GM18505 (cell line): ENCODE measurements at regions not wholly inside any gene's neighbourhood (a gene's known extent, or its start where the extent isn't known, plus 50 kb on each side); places are given as distances from the start of the nearest gene placed in this dataset.

Experiments
- ATAC-seq: cut with Tn5 transposase; IDR thresholded peaks from one replicate; pipeline ENCODE4 v1.9.1; 2021; ENCODE audit not compliant: unreplicated experiment
- POLR2A ChIP-seq: IDR thresholded peaks from 4 replicates; pipeline ENCODE4 v1.6.1; 2011; ENCODE audit warnings: borderline replicate concordance; ENCODE audit not compliant: insufficient read depth, insufficient read length; ENCODE audit errors: extremely low read depth

- ATAC-seq, result no peak
- TF ChIP-seq POLR2A, result no peak
These were observed 185.5 kb upstream of the RALGAPA2 start for GRCh38 chr20:20897922-20898321.

DNA sequence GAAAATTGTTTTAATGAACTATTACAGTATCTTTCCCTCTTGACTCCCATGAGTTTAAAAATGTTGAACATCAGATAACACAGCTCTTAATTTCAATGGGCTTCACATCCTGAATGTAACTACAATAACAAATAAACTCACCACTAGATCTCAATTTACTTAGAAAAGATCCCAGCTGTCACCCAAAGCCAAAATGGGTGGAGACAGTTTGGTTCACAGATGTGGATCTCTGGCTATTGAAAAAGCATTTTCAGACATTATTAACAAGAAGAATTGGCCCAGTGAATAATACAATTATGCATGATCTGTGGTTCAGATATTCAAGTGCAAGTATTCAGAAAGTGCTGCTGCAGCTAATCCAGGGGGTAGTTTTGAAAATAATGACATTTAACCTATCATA, 184.7 kb upstream of the RALGAPA2 start:
- TF ChIP-seq POLR2A, result no peak
- no peak for ATAC-seq

DNA sequence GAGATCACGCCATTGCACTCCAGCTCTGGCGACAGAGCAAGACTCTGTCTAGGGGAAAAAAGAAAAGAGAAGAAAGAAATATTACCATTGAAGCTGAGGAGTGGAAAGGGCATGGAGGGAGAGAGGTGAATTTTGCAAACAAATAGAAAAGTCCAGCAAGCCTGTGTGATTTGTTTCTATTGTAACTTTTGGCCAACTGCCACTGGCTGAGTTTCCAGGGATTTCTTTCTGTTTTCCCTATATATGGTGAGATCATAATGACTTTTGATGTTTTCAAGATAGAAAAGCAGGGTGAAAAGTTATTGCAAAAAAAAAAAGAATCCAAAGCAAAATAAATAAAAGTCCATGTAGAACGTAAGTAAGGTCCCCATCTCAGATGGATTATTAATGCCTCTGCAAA, 184.2 kb upstream of the RALGAPA2 start:
- TF ChIP-seq POLR2A, result no peak
- ATAC-seq, result no peak

GRCh38 chr20:20895537-20895936, 183.1 kb upstream of the RALGAPA2 start:
- ATAC-seq, result no peak
- TF ChIP-seq POLR2A, result no peak

DNA sequence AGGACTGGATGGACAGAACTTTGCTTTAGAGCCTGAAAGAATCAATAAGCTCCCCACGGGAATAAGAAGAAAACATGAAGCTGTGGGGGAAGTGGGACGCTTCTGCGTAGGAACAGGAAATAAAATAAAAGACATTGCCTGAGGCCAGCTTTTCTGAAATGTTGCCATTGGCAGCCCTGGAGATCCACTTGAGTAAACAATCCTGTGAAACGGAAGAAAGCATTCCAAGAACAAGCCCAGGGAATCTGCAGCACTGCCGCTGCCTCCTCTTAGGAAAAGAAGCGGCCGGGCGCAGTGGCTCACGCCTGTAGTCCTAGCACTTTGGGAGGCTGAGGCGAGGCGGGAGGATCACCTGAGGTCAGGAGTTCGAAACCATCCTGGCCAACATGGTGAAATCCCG, 182.3 kb upstream of the RALGAPA2 start:
- no peak for ATAC-seq
- TF ChIP-seq POLR2A, result no peak

DNA sequence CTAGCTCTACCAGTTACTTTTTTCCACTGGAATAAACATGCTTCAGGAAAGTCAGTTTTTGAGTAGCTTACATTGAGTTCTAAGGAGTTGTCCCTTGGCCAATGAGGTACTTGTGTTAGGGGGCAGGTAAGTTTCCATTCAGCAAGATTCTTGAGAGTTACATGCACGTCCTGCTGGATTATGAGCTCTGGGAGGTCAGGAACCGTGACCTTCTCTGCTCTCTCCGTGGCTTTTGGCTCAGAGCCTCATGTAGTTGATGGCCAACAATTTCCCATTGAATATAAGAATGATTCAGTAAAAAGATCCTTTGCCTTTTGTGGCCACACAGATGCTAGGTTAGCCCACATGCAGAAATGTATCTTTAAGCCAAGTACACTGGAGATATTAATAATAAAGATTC, 181.8 kb upstream of the RALGAPA2 start:
- no peak for TF ChIP-seq POLR2A
- ATAC-seq, result no peak

GRCh38 chr20:20892328-20892727, 179.9 kb upstream of the RALGAPA2 start:
- no peak for TF ChIP-seq POLR2A
- no peak for ATAC-seq

DNA sequence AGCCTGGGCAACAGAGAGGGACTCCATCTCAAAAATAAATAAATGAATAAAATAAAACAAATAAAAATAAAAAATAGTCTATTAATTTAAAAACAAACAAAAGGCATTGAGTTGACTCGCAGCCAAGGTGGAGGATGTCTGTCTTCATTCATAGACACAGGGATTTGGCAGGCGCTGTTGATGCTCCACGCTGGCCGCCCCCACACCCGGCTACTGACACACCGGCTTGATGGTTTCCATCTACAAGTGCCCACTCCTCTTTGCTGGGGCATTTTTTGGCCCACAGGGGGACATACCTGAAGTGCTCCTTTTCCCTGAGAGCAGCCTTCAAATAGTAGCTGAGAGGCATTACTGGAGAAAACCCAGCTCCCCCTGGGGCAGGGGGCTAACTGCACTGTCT, 178.3 kb upstream of the RALGAPA2 start:
- no peak for ATAC-seq
- no peak for TF ChIP-seq POLR2A

- no peak for ATAC-seq
- no peak for TF ChIP-seq POLR2A
These were observed 176.5 kb upstream of the RALGAPA2 start for GRCh38 chr20:20888936-20889335.

DNA sequence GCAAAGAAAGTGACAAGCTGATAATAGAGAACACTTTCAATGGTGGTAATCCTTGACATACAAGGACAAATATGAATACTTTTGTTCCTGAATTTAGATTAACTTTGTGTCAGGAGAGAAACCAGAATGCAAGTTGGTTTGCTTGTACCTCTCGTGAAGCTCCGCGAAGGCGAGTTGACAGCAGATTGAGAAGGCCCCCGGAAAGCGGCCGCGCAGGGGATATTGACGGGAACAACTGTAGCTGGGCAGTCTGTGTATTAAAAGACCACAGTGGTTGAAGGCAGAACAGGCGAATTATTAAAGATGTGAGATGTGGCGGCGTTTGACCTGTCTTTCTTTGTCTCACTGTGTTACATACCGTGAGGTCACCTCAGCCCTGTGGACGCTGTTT, 175.8 kb upstream of the RALGAPA2 start:
- TF ChIP-seq POLR2A, result no peak
- ATAC-seq, result no peak

DNA sequence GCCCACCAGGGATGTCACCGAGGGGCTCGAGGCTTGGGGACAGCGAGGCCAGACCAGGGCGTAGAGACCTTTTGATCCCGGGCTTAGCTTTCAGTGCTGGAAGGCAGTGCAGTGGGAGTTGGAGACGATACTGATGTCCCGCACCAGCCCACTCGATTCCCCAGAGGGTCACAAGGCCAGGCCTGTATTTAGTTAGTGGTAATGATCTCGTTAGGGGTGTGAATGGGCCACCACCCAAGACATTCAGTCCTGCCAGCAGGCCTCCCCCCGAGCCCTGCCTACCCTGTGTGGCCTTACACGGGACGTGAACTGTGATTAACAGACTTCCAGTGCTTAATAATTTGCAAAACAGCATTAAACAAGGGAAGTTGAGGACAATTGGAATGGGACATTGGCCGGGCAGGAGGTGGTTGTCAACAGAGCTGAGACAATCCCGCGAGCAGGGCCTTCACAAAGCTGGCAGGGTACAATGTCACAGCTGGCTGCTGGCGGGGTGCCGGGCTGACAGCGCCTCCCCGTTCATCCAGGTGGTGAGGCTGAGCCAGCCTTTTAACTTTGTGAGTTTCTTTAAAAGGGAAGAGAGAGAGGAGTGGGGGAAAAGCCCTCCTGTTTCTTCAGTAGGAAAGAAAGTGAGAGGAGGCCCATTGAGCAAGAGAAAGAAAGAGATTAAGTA, 175.3 kb upstream of the RALGAPA2 start:
- no peak for ATAC-seq
- no peak for TF ChIP-seq POLR2A

DNA sequence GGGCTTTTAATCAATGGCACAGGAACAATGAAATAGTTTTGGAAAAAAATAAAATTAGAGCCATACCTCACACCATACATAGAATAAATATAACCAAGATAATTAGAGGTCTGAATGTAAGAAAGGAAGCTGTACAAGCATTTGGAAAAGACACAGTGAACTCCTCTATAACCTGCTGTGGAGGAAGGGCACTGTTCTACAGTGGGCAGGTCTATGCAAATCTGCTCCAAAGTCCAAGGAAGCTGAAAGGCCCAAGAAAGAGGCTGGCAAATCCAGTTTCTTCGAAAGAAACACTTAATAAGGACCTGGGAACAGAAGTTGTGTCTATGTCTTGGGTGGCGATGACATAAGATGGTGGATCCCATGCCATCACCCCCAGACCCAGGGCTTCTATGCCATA, 169.4 kb upstream of the RALGAPA2 start:
- no peak for ATAC-seq
- no peak for TF ChIP-seq POLR2A

- ATAC-seq, result no peak
- TF ChIP-seq POLR2A, result no peak
These were observed 164.6 kb upstream of the RALGAPA2 start for GRCh38 chr20:20877079-20877478.

DNA sequence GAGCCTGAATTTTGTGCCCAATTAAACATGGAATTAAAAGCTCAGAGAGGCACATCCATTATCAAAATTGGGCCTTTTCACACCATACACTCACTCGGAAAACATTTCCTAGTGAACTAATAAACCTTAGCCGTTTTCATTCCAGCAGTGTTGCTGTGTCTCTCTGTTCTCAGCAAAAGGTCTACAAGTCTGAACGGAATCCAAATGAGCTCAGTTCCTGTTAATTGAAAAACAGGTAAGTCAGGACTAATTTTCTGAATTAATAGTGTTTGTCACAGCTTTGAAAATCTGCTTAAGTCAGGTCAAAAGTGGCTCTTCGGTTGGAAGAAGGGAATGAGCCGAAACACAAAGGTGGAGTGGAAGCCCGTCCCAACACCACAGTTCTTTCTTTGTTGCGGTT, 163.3 kb upstream of the RALGAPA2 start:
- no peak for ATAC-seq
- no peak for TF ChIP-seq POLR2A

GRCh38 chr20:20872428-20872827, 160.0 kb upstream of the RALGAPA2 start:
- no peak for TF ChIP-seq POLR2A
- no peak for ATAC-seq
